CD4-positive, alpha-beta T cell treated with Interleukin-4 for 1 hour (primary cell): ENCODE measurements at regions not wholly inside any gene's neighbourhood (a gene's known extent, or its start where the extent isn't known, plus 50 kb on each side); places are given as distances from the start of the nearest gene placed in this dataset.
A peak's percentile ranks its signal among the peaks of the same experiment; 100 is the strongest.
"Not testable (repeated sequence)": the region's sequence is repeated elsewhere in the genome, so short reads cannot be mapped to it uniquely, and the experiment has no call there.

Experiments
- DNase-seq, 2 donors: peaks; one replicate each; pipeline ENCODE4 v3.0.0-alpha.2; 2020 to 2022

- DNase-seq: no peak
Observed at GRCh38 chr14:105986894-105987284, 460.5 kb downstream of the TMEM121 start.

GRCh38 chr14:105987563-105987962 is 461.2 kb downstream of the TMEM121 start:
- DNase-seq: no peak

- DNase-seq: no peak
Observed at GRCh38 chr14:105989566-105990302, 463.4 kb downstream of the TMEM121 start.

GRCh38 chr14:105991677-105992076 is 465.3 kb downstream of the TMEM121 start:
- not testable (repeated sequence) for DNase-seq

GRCh38 chr14:105993814-105994213 is 467.4 kb downstream of the TMEM121 start:
- DNase-seq: peak in 1 of 2 donors; percentile 24

DNA sequence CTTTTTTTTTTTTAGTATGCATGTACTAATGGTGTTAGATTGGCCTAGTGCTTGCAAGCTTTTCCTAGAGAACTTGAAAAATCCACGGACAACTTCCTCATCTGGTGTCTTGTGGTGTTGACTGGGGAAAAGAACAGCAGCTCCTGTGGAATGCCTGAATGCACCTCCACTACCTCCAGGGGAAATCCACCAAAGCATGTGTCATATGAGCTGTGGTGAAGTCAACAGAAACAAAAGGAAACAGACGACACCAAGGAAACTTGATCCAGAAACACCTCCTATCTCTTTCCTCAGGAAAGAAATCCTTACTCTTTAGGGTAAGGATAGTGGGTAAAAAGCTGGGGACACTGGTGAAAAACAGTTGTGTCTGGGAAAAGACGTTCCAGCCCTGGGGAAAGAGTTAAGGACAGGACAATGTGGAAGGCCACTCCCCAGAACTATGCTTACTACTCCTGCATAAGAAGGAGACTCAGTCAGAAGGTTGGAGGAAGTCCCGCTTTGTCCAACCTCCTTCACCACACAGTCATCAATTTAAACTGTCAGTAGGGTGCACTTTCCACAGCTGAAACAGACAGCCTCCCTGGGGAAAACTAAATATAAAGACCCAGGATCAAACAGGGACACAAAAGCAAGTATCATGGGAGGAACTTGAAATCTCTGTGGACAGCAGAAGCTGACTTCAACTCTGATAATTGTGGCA is 468.8 kb downstream of the TMEM121 start:
- DNase-seq: not testable (repeated sequence)

DNA sequence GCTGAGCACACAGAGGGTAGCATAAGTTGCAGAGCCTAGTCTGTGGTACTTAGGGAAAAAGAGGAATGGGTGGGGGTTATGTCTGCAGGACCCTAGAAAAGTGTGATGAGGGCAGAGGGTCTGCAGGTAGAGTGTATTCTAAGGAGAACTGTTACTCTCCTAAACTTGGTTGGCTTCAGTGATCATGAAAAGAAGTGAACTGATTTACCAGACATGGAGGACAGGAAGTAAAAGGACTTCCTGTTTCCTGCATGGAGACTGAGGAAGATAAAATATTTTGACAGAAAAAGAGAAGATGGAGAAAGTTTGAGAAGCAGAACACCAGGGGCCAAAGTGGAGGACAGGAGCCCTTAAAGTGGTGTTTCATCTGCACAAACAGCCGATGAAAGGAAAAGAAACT is 472.2 kb downstream of the TMEM121 start:
- not testable (repeated sequence) for DNase-seq

- peak; percentile 85 to 87 for DNase-seq
Observed at GRCh38 chr14:105999361-106000028, 473.1 kb downstream of the TMEM121 start.

DNA sequence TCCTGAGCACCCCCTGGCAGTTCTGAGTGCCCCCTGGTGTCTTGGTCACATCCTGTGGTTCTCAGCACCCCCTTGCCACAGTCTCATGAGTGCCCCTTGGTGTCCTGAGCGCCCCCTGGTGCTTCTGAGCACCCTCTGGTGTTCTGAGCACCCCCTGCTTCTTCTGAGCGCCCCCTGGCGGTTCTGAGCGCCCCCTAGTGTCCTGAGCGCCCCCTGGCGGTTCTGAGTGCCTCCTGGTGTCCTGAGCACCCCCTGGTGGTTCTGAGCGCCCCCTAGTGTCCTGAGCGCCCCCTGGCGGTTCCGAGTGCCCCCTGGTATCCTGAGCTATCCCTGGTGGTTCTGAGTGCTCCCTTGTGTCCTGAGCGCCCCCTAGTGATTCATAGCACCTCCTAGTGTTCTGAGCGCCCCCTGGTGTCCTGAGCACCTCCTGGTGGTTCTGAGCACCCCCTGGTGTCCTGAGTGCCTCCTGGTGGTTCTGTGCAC is 473.7 kb downstream of the TMEM121 start:
- DNase-seq: peak; percentile 16 to 29

GRCh38 chr14:106001277-106001676 is 474.9 kb downstream of the TMEM121 start:
- DNase-seq: peak; percentile 44 to 52

DNA sequence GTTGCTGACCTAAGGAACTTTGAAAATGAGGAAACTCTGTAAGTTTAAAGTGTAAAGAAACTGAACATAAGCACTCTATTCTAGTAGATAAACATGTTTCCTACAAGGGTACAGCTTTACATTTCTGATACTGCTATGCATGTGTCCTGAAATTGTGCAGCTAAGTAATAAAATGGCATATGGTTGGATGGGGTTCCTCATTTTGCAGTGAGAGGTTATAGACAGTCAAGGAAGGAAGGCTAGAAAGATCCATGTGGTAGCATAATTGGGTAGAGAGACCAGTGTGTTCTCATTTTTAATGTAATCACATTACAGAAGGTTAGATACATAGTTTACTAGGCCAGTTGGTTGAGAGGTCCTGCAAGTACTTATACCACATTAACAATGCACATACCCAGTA is 477.0 kb downstream of the TMEM121 start:
- DNase-seq: no peak

GRCh38 chr14:106004937-106005795 is 478.8 kb downstream of the TMEM121 start:
- DNase-seq: peak; percentile 77

DNA sequence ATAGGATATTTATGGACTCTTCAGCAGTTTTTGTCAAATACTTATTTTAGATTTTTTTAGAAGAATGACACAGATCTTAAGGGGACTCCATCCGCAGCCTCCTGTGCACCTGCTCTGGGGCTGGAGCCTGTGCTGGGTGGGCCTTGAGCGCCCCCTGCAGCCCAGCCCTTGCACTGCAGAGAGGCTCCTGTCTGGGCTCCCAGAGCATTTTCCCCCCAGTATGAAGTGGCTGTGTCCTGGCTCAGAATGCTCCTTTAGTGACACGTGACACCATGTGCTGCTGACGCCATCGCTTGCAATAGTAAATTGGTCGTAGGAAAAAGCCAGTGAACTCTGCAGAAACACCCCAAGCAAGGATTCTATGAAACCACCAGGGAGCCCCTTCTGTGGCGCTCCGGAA is 479.7 kb downstream of the TMEM121 start:
- DNase-seq: peak; percentile 62 to 66

GRCh38 chr14:106006716-106007115 is 480.3 kb downstream of the TMEM121 start:
- DNase-seq: not testable (repeated sequence)

DNA sequence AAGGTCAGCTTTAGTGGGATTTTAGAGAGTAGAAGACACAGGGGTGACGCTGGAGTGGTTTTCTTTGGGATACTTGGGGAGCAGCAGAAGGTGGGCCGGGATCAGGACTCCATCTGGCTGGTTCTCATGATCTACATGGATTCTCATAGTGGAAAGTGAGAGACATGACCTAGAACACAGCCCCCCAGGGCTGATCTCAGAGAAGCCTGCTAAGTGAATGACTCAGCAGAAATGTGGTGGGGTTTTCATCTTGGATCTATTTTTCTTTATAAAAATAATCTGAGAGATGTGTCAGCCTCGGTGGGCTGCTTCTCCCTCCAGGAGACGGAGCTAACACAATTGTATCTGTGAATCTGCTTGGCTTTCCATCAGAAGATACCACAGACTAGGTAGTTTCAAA is 484.4 kb downstream of the TMEM121 start:
- DNase-seq: no peak

GRCh38 chr14:106011631-106012360 is 485.4 kb downstream of the TMEM121 start:
- DNase-seq: peak; percentile 74 to 85

- DNase-seq: not testable (repeated sequence)
Observed at GRCh38 chr14:106012361-106012725, 486.0 kb downstream of the TMEM121 start.

GRCh38 chr14:106013879-106014376 is 487.5 kb downstream of the TMEM121 start:
- DNase-seq: peak in 1 of 2 donors; percentile 49

DNA sequence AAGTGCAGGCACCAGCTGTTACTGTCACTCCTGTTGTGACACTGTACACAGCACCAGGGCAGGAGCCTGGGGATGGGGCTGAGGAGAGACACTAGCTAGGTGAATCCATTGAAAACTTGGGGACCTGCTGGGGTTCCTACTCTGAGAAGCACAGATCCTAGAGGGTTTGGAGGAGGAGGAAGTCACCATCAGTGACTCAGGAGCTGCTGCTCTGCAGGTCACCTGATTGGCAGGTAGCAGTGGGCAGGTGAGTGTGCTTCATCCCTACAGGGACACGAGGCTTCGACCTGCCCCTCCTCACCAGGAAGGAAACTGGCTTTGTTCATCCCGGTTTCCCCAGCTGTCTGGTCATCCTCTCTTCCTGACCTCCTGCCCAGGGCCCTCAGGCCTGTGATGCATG is 491.6 kb downstream of the TMEM121 start:
- DNase-seq: not testable (repeated sequence)

DNA sequence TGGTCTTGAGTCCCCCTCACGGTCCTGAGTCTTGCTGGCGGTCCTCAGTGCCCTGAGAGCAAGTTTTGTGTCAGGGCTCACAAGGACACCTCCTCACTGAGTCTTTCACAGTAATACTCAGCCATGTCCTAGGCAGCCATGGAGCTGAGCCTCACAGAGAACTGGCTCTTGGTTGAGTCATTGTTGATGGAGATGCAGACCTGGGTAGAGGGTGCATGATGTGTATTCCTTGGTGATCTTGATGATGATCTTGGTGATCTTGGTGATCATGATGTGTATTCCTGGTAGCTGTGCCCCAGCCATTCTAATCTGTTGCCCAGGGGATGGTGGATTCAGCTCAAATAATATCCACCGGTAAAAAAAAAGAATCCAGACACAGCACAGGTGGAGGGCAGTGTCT is 495.4 kb downstream of the TMEM121 start:
- DNase-seq: no peak

- not testable (repeated sequence) for DNase-seq
Observed at GRCh38 chr14:106022648-106023047, 496.3 kb downstream of the TMEM121 start.

GRCh38 chr14:106023411-106023810 is 497.0 kb downstream of the TMEM121 start:
- DNase-seq: no peak
